GM18505 (cell line): ENCODE measurements at regions not wholly inside any gene's neighbourhood (a gene's known extent, or its start where the extent isn't known, plus 50 kb on each side); places are given as distances from the start of the nearest gene placed in this dataset.
"Not testable (repeated sequence)": the region's sequence is repeated elsewhere in the genome, so short reads cannot be mapped to it uniquely, and the experiment has no call there.

Experiments used
- ATAC-seq: cut with Tn5 transposase; IDR thresholded peaks from one replicate; pipeline ENCODE4 v1.9.1; 2021; ENCODE audit not compliant: unreplicated experiment
- POLR2A ChIP-seq: IDR thresholded peaks from 4 replicates; pipeline ENCODE4 v1.6.1; 2011; ENCODE audit warnings: borderline replicate concordance; ENCODE audit not compliant: insufficient read depth, insufficient read length; ENCODE audit errors: extremely low read depth

- TF ChIP-seq POLR2A = no peak
- no peak for ATAC-seq
These were observed 600.1 kb upstream of the STEAP1 start for GRCh38 chr7:89554209-89554608.

GRCh38 chr7:89559596-89559995, 594.7 kb upstream of the STEAP1 start:
- ATAC-seq = no peak
- TF ChIP-seq POLR2A = no peak

- ATAC-seq = no peak
- TF ChIP-seq POLR2A = no peak
These were observed 590.7 kb upstream of the STEAP1 start for GRCh38 chr7:89563597-89563996.

GRCh38 chr7:89584896-89585295, 569.4 kb upstream of the STEAP1 start:
- no peak for ATAC-seq
- no peak for TF ChIP-seq POLR2A

- no peak for TF ChIP-seq POLR2A
- ATAC-seq = no peak
These were observed 561.1 kb upstream of the STEAP1 start for GRCh38 chr7:89593125-89593524.

GRCh38 chr7:89602984-89603383, 551.3 kb upstream of the STEAP1 start:
- no peak for ATAC-seq
- no peak for TF ChIP-seq POLR2A

GRCh38 chr7:89605362-89605761, 548.9 kb upstream of the STEAP1 start:
- TF ChIP-seq POLR2A = no peak
- ATAC-seq = no peak

GRCh38 chr7:89606511-89606910, 547.8 kb upstream of the STEAP1 start:
- no peak for ATAC-seq
- TF ChIP-seq POLR2A = no peak

GRCh38 chr7:89607792-89608191, 546.5 kb upstream of the STEAP1 start:
- no peak for ATAC-seq
- TF ChIP-seq POLR2A = no peak

- not testable (repeated sequence) for ATAC-seq
These were observed 537.4 kb upstream of the STEAP1 start for GRCh38 chr7:89616829-89617228.

GRCh38 chr7:89618274-89618673, 536.0 kb upstream of the STEAP1 start:
- no peak for TF ChIP-seq POLR2A

GRCh38 chr7:89621925-89622641, 532.2 kb upstream of the STEAP1 start:
- no peak for ATAC-seq
- no peak for TF ChIP-seq POLR2A

More at GRCh38 chr7:89618274-89618673, 536.0 kb upstream of the STEAP1 start:
- no peak for ATAC-seq

- peak; percentile 90 for ATAC-seq
- TF ChIP-seq POLR2A = no peak
These were observed 531.1 kb upstream of the STEAP1 start for GRCh38 chr7:89623018-89623672.

- ATAC-seq = not testable (repeated sequence)
These were observed 530.1 kb upstream of the STEAP1 start for GRCh38 chr7:89624155-89624554.
